ENCODE measurements at regions not wholly inside any gene's neighbourhood (a gene's known extent, or its start where the extent isn't known, plus 50 kb on each side); places are given as distances from the start of the nearest gene placed in this dataset.

DNA sequence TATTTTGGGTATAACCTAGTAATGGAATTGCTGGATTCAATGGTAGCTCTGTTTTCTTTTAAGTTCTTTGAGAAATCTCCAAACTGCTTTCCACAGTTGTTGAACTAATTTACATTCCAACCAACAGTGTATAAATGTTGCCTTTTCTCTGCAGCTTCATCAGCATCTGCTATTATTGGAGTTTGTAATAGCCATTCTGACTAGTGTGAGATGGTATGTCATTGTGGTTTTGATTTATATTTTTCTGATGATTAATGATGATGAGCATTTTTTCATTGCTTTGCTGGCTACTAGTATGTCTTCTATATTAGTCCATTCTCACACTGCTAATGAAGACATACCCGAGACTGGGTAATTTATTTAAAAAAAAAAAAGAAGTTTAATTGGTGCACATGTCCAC is 248.6 kb upstream of the MAGI2 start:
- TF ChIP-seq, protein P1, sequence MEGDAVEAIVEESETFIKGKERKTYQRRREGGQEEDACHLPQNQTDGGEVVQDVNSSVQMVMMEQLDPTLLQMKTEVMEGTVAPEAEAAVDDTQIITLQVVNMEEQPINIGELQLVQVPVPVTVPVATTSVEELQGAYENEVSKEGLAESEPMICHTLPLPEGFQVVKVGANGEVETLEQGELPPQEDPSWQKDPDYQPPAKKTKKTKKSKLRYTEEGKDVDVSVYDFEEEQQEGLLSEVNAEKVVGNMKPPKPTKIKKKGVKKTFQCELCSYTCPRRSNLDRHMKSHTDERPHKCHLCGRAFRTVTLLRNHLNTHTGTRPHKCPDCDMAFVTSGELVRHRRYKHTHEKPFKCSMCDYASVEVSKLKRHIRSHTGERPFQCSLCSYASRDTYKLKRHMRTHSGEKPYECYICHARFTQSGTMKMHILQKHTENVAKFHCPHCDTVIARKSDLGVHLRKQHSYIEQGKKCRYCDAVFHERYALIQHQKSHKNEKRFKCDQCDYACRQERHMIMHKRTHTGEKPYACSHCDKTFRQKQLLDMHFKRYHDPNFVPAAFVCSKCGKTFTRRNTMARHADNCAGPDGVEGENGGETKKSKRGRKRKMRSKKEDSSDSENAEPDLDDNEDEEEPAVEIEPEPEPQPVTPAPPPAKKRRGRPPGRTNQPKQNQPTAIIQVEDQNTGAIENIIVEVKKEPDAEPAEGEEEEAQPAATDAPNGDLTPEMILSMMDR (IDR thresholded peaks at IDR 0.05): no peak

DNA sequence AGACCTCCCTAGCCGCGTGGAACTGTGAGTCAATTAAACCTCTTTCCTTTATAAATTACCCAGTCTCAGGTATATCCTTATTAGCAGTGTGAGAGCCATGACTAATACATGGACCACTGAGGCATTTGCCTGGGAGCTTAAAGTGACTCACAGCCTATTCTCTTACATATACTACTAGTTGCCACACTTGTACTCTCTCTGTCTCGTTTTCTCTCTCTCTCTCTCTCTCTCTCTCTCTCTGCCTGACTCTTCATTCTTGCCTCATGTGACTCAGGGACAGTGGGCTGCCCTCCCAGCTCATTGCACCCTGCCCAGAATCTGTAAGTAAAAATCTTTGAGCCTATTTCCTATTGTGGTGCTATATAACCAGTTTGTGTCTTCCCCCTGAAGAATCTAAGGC is 238.5 kb upstream of the MAGI2 start:
- TF ChIP-seq, protein P1 (IDR thresholded peaks at IDR 0.05): no peak

DNA sequence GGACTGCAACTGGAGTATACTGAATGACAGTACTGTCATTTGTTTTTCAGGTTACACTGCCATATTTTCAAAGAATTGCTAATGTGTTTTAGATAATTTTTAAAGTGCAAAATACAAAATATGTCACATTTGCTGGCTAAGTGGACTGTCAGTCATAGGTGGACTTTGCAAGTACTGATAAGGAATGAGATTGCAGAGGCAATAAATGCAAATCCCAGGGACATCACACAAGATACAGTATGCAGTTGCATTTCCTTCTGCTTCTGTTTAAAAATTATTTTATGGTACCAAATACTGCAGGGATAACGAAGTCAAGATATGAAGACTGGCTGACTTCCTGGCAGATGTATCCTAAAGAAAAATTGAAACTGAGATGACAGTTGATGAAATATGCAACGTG is 237.6 kb upstream of the MAGI2 start:
- TF ChIP-seq, protein P1 (IDR thresholded peaks at IDR 0.05): no peak

DNA sequence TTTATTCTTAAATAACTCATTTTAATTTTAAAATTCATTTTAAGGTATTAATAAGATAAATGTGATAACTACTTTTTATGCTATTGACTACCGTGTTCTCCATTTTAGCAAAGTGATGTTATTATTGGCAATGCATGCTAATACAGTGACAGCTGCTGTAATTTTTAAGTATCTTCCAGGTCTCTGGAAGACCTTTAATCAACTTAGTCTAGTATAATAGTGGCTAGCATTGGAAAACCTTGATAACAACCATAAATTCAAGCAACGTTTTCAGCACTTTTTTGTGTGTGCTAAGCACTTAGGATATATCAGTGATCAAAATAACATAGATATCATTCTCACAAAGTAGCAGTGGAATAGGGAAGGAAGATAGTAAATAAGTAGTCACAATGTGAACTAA is 230.9 kb upstream of the MAGI2 start:
- TF ChIP-seq, protein P1 (IDR thresholded peaks at IDR 0.05): no peak

DNA sequence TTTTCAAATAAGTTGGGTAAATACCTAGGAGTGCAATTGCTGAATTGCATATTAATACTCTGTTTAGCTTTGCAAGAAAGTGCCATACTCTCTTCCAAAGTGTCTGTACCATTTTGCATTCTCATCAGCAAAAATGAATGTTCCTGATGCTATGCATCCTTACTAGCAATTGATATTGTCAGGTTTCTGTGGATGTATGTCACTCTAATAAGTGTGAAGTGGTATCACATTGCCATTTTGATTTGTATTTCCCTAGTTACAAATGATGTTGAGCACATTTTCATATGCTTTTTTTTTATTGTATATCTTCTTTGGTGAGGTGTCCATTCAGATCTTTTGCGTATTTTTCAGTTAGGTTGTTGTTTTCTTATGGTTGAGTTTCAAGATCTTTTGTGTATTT is 230.4 kb upstream of the MAGI2 start:
- TF ChIP-seq, protein P1 (IDR thresholded peaks at IDR 0.05): no peak

DNA sequence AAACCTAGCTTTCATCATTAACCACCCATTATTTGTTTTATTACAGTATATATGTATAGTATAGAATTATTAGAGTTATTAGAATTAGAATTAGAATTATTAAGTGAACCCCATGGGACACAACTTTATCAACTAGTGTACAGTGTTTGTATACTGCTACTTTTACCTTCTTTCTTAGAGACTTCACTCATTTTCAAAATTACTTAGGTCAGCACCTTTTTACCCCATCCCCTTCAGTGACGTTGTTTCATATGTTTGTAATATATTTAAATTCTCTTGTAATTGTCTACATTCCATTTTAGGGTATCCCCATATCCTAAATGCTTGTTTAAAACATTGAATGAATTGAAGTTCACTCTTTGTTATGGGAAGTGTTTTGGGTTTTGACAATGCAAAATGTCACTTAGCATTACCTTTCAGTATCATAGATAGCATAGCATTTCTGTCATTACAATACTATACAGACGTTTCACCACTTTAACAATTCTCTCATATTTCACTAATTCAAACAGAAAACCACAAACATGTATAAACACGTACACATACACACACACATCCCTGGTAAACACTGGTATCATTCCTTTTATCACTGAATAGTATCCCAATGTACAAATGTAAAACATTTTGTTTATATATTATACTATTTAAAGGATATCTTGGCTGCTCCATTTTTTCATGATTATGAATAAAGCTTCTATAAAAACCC is 229.9 kb upstream of the MAGI2 start:
- TF ChIP-seq, protein P1 (IDR thresholded peaks at IDR 0.05): no peak

DNA sequence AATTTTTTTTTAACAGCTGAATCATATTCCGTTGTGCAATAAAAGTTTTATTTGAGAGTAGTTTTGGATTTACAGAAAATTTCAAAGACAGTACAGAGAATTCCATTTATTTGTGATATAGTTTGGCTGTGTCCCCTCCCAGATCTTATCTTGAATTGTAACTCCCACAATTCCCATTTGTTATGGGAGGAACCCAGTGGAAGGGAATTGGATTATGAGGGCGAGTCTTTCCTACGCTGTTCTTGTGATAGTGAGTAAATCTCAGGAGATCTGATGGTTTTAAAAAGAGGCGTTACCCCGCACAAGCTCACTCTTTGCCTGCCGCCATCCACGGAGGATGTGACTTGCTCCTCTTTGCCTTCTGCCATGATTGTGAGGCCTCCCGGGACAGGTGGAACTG is 228.0 kb upstream of the MAGI2 start:
- TF ChIP-seq, protein P1 (IDR thresholded peaks at IDR 0.05): no peak

DNA sequence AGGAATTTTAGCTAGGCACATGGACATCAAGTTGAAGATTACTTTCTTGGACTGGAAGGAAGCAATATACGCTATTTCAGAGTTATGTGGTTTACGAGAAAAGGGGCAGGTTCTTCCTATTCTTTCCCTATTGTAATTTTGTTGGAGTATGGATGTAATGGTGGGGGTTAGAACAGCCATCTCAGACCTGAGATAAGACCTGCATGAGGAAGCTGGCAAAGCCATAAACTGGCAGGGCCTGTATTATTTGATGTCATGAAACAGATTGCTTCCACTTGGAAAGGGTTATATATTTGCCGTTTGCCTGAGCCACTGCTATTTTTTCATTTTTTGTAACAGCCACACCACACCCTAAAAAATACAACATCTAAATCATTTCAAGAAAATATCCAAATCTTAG is 220.5 kb upstream of the MAGI2 start:
- TF ChIP-seq, protein P1 (IDR thresholded peaks at IDR 0.05): no peak

All from LNCAP (cell line).